OCI-LY1 (cell line): ENCODE measurements at regions not wholly inside any gene's neighbourhood (a gene's known extent, or its start where the extent isn't known, plus 50 kb on each side); places are given as distances from the start of the nearest gene placed in this dataset.

ENCODE experiments used
- EZH2 ChIP-seq: fragments of 200-600 bp; sonication (generic), shearing (Covaris generic); IDR thresholded peaks from 2 replicates; pipeline ENCODE4 v1.8.0; 2017; ENCODE audit warnings: borderline replicate concordance, mixed run types, mild to moderate bottlenecking, antibody characterized with exemption, low read length, moderate library complexity, mixed read lengths
- TF ChIP-seq, protein P1 (sequence below): fragments of 200-600 bp; sonication (generic), shearing (Covaris generic); IDR thresholded peaks from 2 replicates; pipeline ENCODE4 v1.5.1; 2017; ENCODE audit warnings: mild to moderate bottlenecking, antibody characterized with exemption, low read length, moderate library complexity, mixed read lengths

DNA sequence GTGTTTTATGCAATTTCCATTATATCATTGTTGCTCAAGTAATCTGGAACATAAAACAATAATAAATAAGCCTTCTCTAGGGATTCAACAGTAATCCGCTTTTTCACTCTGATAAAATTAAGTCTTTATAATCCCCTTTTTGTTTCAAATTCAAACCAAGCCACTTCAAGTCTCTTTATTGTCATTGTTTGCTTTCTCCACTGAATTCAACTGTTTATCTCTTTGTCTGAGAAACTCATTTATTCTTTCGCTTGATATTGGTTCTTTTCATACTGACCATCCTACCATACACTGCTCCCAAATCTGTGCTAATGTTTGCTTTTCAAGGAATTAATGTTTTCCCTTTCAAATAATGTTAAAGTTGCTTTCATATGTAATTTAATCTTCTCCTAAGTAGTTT, 550.4 kb upstream of the PCDH15 start:
- TF ChIP-seq, protein P1, sequence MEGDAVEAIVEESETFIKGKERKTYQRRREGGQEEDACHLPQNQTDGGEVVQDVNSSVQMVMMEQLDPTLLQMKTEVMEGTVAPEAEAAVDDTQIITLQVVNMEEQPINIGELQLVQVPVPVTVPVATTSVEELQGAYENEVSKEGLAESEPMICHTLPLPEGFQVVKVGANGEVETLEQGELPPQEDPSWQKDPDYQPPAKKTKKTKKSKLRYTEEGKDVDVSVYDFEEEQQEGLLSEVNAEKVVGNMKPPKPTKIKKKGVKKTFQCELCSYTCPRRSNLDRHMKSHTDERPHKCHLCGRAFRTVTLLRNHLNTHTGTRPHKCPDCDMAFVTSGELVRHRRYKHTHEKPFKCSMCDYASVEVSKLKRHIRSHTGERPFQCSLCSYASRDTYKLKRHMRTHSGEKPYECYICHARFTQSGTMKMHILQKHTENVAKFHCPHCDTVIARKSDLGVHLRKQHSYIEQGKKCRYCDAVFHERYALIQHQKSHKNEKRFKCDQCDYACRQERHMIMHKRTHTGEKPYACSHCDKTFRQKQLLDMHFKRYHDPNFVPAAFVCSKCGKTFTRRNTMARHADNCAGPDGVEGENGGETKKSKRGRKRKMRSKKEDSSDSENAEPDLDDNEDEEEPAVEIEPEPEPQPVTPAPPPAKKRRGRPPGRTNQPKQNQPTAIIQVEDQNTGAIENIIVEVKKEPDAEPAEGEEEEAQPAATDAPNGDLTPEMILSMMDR, result no peak
- no peak for TF ChIP-seq EZH2
